ENCODE measurements at regions not wholly inside any gene's neighbourhood (a gene's known extent, or its start where the extent isn't known, plus 50 kb on each side); places are given as distances from the start of the nearest gene placed in this dataset.

GRCh38 chr5:90136952-90137528 is 272.5 kb downstream of the CETN3 start:
- no peak overlapping the region for H3K27ac ChIP-seq (ENCODE audit: low read depth, low read length, poor library complexity, severe bottlenecking)
- POLR2A ChIA-PET, result no interaction called here
- intact Hi-C loops (cut with micrococcal nuclease; ENCODE audit: unreplicated experiment), result loop anchor here (5.0 kb wide), 1 partner anchor 295 kb away; no protein-coding TSS in a partner anchor
- no peaks in the 10 kb centered on the region for H3K9me2 ChIP-seq (ENCODE audit: insufficient read depth, low read length)
- no peak overlapping the region for H3K4me2 ChIP-seq (ENCODE audit: low read length)
- no peak for DNase-seq (ENCODE audit: low spot score)
- no peaks in the 10 kb centered on the region for H3K4me1 ChIP-seq (ENCODE audit: insufficient read depth, low read length, poor library complexity, severe bottlenecking)
- no peaks in the 10 kb centered on the region for H3K36me3 ChIP-seq (ENCODE audit: insufficient read depth, low read length)
- no peaks in the 10 kb centered on the region for H3K9me3 ChIP-seq (ENCODE audit: low read length)
- H3K4me3 ChIP-seq (ENCODE audit: low read depth, low read length, poor library complexity, severe bottlenecking), result no peak overlapping the region
- TF ChIP-seq CTCF (conservative IDR thresholded peaks at IDR 0.05; ENCODE audit: low read length), result no peak
- no peak for TF ChIP-seq EZH2phosphoT487 (IDR thresholded peaks at IDR 0.05; ENCODE audit: borderline replicate concordance, low read depth, low read length)
- no peaks in the 10 kb centered on the region for H4K20me1 ChIP-seq (ENCODE audit: insufficient read depth, low read length)
- no TSS peak for BruUV-seq (replicated peaks)
- H3K79me2 ChIP-seq (ENCODE audit: insufficient read depth, low read depth, low read length), result no peaks in the 10 kb centered on the region
- CTCF ChIA-PET (ENCODE audit: unreplicated experiment), result no interaction called here
- no peak overlapping the region for H2AFZ ChIP-seq (ENCODE audit: low read length)

GRCh38 chr5:90135779-90136378 is 273.7 kb downstream of the CETN3 start:
- CTCF ChIA-PET (ENCODE audit: unreplicated experiment), result no interaction called here
- intact Hi-C loops (cut with micrococcal nuclease; ENCODE audit: unreplicated experiment), result loop anchor here (5.0 kb wide), 1 partner anchor 296 kb away; no protein-coding TSS in a partner anchor
- BruUV-seq (replicated peaks), result no TSS peak

More at GRCh38 chr5:90135779-90136378, 273.7 kb downstream of the CETN3 start:
- DNase-seq (ENCODE audit: low spot score), result peak; percentile 1
- Histone ChIP-seq H3K27ac (ENCODE audit: low read depth, low read length, poor library complexity, severe bottlenecking) (no peak overlapping the region), H3K9me3 (ENCODE audit: low read length) (no peaks in the 10 kb centered on the region), H3K4me3 (ENCODE audit: low read depth, low read length, poor library complexity, severe bottlenecking) (no peak overlapping the region), H3K4me2 (ENCODE audit: low read length) (no peak overlapping the region), H3K9me2 (ENCODE audit: insufficient read depth, low read length) (no peaks in the 10 kb centered on the region), H3K79me2 (ENCODE audit: insufficient read depth, low read depth, low read length) (no peaks in the 10 kb centered on the region), H2AFZ (ENCODE audit: low read length) (no peak overlapping the region), H3K36me3 (ENCODE audit: insufficient read depth, low read length) (no peaks in the 10 kb centered on the region), H4K20me1 (ENCODE audit: insufficient read depth, low read length) (no peaks in the 10 kb centered on the region), H3K4me1 (ENCODE audit: insufficient read depth, low read length, poor library complexity, severe bottlenecking) (no peaks in the 10 kb centered on the region)
- TF ChIP-seq CTCF (conservative IDR thresholded peaks at IDR 0.05; ENCODE audit: low read length) (peak; percentile 45; the same call in 1 of the 2 replicates), EZH2phosphoT487 (IDR thresholded peaks at IDR 0.05; ENCODE audit: borderline replicate concordance, low read depth, low read length) (no peak)
- POLR2A ChIA-PET, result no interaction called here

Data from OCI-LY7 (cell line).